ENCODE measurements at regions not wholly inside any gene's neighbourhood (a gene's known extent, or its start where the extent isn't known, plus 50 kb on each side); places are given as distances from the start of the nearest gene placed in this dataset.

DNA sequence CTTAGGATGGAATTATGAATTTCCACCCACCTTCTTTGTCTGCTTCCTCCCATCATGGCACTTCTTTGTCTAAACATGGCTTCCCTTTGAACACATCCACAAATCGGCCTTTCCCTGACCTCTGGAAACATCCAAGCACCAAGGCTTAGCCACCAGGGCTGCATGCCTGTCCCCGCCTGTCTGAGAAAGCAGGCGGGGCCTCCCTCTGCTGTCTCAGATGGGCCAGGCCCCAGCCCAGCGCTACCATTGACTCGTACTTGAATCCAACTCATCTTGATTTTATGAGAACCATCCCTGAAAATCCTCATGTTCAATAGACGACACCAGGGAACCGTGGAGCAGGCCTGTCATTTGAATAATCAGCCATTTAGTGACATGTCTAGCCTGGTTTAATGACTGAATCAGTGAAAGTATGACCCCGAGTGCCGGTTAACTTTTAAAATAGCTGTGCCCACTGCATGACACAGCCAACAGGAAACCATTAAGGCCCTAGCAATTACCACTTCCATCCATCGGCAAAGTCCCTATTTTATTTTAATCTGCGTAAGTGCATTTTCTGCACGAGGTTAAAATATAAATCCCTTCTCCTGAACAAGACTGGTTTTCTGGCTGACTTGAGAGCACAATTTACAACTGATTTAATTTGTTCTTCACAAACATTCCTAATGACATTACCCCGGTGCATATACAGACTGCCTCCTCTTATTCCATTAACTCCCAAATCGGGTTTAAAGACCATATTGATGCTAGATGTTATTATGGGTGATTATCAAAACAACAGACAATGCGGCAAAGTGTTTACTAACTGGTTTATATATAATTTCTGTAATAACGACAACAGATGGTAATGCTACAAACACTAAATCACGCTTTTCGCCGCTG lies 194.7 kb downstream of the BUB3 start:
- 85 to 86% (median 86%) methylated on average over 19 of the region's 19 CpGs for WGBS, 3 donors
- H3K36me3 ChIP-seq (ENCODE audit: insufficient read depth in 1 of 2, low read depth in 1 of 2), result no peaks in the 10 kb centered on the region
- intact Hi-C loops (cut with DNase I), result no loop called here
- H3K27me3 ChIP-seq (ENCODE audit: insufficient read depth in 3 of 3, low read length in 2 of 3), result no peaks in the 10 kb centered on the region
- no peak overlapping the region for H3K4me3 ChIP-seq
- H3K4me1 ChIP-seq, result no peaks in the 10 kb centered on the region
- DNase-seq, result no peak
- ATAC-seq, result no peak
- no peak for TF ChIP-seq CTCF (IDR thresholded peaks at IDR 0.05)
- no peak overlapping the region for H3K27ac ChIP-seq
- H3K9me3 ChIP-seq, result no peaks in the 10 kb centered on the region

DNA sequence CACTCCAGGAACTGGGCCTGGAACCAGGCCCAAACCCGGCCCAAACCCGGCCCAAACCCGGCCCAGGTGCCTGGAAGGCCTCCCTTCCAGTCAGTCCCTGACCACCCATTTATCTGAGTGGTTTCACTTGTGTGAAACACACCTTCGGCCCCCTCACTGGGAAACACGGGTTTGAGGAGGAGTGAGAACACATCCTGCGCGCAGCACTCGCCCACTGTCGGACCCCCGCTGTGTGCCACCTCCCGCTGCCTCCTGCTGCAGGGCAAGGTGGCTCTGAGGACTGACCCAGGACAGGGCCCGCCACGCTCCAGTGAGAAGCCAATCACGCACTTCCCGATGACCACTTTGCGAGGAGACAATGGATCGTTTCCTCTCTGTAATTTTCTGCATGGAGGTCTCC lies 197.5 kb downstream of the BUB3 start:
- ATAC-seq (no peak), DNase-seq (no peak)
- no peak for TF ChIP-seq CTCF (IDR thresholded peaks at IDR 0.05)
- 70 to 72% (median 72%) methylated on average over 17 of the region's 17 CpGs for WGBS, 3 donors
- intact Hi-C loops (cut with DNase I), result no loop called here
- H3K36me3 ChIP-seq (ENCODE audit: insufficient read depth in 1 of 2, low read depth in 1 of 2), result no peaks in the 10 kb centered on the region
- no peaks in the 10 kb centered on the region for H3K27me3 ChIP-seq (ENCODE audit: insufficient read depth in 3 of 3, low read length in 2 of 3)
- H3K27ac ChIP-seq, result no peak overlapping the region
- H3K9me3 ChIP-seq, result no peaks in the 10 kb centered on the region
- H3K4me1 ChIP-seq, result no peaks in the 10 kb centered on the region
- no peak overlapping the region for H3K4me3 ChIP-seq

DNA sequence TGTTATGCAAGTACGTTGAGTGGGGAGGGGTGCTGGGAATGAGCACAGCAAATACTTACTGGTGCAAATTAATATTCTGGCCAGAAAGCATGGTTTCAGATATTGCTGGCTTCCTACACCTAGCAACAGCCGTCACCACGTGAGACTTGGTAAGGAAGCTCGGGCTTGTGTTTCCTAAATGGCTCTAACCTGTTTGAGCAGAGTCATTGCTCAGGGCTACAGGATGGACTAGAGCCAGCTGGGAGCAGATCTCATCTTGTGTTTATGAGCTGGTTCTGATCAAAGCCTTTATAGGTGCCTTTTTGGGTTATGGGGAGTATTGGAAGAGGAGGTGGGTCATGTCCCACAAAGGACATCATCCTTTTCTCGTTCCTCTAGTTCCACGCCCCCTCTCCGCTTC lies 200.3 kb downstream of the BUB3 start:
- Histone ChIP-seq H3K4me1 (no peaks in the 10 kb centered on the region), H3K9me3 (no peaks in the 10 kb centered on the region), H3K27me3 (ENCODE audit: insufficient read depth in 3 of 3, low read length in 2 of 3) (peaks cover 0 to 1% (median 0%) of the 10 kb centered on the region in 3 donors), H3K27ac (no peak overlapping the region), H3K36me3 (ENCODE audit: insufficient read depth in 1 of 2, low read depth in 1 of 2) (no peaks in the 10 kb centered on the region), H3K4me3 (no peak overlapping the region)
- intact Hi-C loops (cut with DNase I), result no loop called here
- no peak for DNase-seq
- WGBS, 3 donors, result 62 to 79% (median 68%) methylated on average over 7 of the region's 7 CpGs
- no peak for ATAC-seq
- no peak for TF ChIP-seq CTCF (IDR thresholded peaks at IDR 0.05)

DNA sequence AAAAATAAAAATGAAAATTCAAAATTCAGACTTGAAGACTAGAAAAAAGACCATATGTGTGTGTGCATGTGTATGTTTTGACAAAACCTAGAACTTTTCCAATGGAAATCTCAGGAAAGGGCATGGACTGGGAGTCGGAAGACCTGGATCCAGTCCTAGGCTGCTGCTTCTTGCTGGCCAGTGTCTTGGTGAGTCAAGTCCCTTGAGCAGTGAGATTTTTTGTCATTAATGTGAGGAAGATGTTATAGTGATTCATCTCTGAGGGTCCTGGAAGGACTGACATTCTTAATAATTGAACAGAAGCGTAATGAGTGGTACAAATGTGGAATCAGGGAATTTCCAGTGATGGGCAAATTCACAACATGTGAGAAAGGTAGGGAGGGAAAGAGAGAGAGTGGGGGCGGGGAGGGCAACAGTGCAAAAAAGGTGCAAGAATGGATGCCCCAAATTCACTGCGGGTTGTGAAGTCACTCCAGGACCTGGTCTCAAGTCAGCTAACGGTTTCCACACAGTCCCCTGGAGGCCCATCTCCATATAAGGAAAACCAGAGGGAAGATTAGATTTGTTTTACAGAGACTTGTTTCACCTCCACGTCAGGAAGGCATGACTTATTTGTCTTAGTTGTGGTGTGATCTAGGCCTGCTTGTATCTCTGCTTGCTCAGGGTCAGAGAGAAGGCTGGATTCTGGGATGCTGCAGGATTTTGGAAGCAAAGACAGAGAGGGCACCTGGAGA lies 201.7 kb downstream of the BUB3 start:
- no peak for TF ChIP-seq CTCF (IDR thresholded peaks at IDR 0.05)
- no peak overlapping the region for H3K27ac ChIP-seq
- no peaks in the 10 kb centered on the region for H3K4me1 ChIP-seq
- no peaks in the 10 kb centered on the region for H3K36me3 ChIP-seq (ENCODE audit: insufficient read depth in 1 of 2, low read depth in 1 of 2)
- no peak overlapping the region for H3K4me3 ChIP-seq
- no peak for DNase-seq
- H3K27me3 ChIP-seq (ENCODE audit: insufficient read depth in 3 of 3, low read length in 2 of 3), result peaks cover 0 to 1% (median 0%) of the 10 kb centered on the region in 3 donors
- no peak for ATAC-seq
- intact Hi-C loops (cut with DNase I), result no loop called here
- H3K9me3 ChIP-seq, result no peaks in the 10 kb centered on the region
- 64 to 68% (median 64%) methylated on average over 6 of the region's 6 CpGs for WGBS, 3 donors
